ENCODE measurements at regions not wholly inside any gene's neighbourhood (a gene's known extent, or its start where the extent isn't known, plus 50 kb on each side); places are given as distances from the start of the nearest gene placed in this dataset.
"Not testable (repeated sequence)": the region's sequence is repeated elsewhere in the genome, so short reads cannot be mapped to it uniquely, and the experiment has no call there.

- no peak for DNase-seq (ENCODE audit: extremely low read depth, low read depth)
Observed at GRCh38 chr13:87444135-87444534, 227.0 kb upstream of the SLITRK5 start.

- no peak for DNase-seq (ENCODE audit: extremely low read depth, low read depth)
Observed at GRCh38 chr13:87452281-87452680, 218.9 kb upstream of the SLITRK5 start.

GRCh38 chr13:87453244-87453643, 217.9 kb upstream of the SLITRK5 start:
- no peak for DNase-seq (ENCODE audit: extremely low read depth, low read depth)

GRCh38 chr13:87459419-87459818, 211.8 kb upstream of the SLITRK5 start:
- no peak for DNase-seq (ENCODE audit: extremely low read depth, low read depth)

GRCh38 chr13:87497426-87497825, 173.7 kb upstream of the SLITRK5 start:
- no peak for DNase-seq (ENCODE audit: extremely low read depth, low read depth)

GRCh38 chr13:87498681-87499080, 172.5 kb upstream of the SLITRK5 start:
- peak; percentile 29 for DNase-seq (ENCODE audit: extremely low read depth, low read depth)

GRCh38 chr13:87524775-87525174, 146.4 kb upstream of the SLITRK5 start:
- no peak for DNase-seq (ENCODE audit: extremely low read depth, low read depth)

GRCh38 chr13:87533776-87534175, 137.4 kb upstream of the SLITRK5 start:
- DNase-seq (ENCODE audit: extremely low read depth, low read depth) = no peak

- no peak for DNase-seq (ENCODE audit: extremely low read depth, low read depth)
Observed at GRCh38 chr13:87535911-87536310, 135.3 kb upstream of the SLITRK5 start.

- no peak for DNase-seq (ENCODE audit: extremely low read depth, low read depth)
Observed at GRCh38 chr13:87536499-87536898, 134.7 kb upstream of the SLITRK5 start.

GRCh38 chr13:87536899-87537298, 134.3 kb upstream of the SLITRK5 start:
- DNase-seq (ENCODE audit: extremely low read depth, low read depth) = no peak

- DNase-seq (ENCODE audit: extremely low read depth, low read depth) = no peak
Observed at GRCh38 chr13:87537951-87538350, 133.2 kb upstream of the SLITRK5 start.

- DNase-seq (ENCODE audit: extremely low read depth, low read depth) = no peak
Observed at GRCh38 chr13:87538366-87539052, 132.7 kb upstream of the SLITRK5 start.

- no peak for DNase-seq (ENCODE audit: extremely low read depth, low read depth)
Observed at GRCh38 chr13:87553142-87553541, 118.0 kb upstream of the SLITRK5 start.

GRCh38 chr13:87554045-87554444, 117.1 kb upstream of the SLITRK5 start:
- no peak for DNase-seq (ENCODE audit: extremely low read depth, low read depth)

- no peak for DNase-seq (ENCODE audit: extremely low read depth, low read depth)
Observed at GRCh38 chr13:87557788-87558187, 113.4 kb upstream of the SLITRK5 start.

- DNase-seq (ENCODE audit: extremely low read depth, low read depth) = not testable (repeated sequence)
Observed at GRCh38 chr13:87561580-87561979, 109.6 kb upstream of the SLITRK5 start.

- DNase-seq (ENCODE audit: extremely low read depth, low read depth) = no peak
Observed at GRCh38 chr13:87570669-87571068, 100.5 kb upstream of the SLITRK5 start.

- DNase-seq (ENCODE audit: extremely low read depth, low read depth) = no peak
Observed at GRCh38 chr13:87582399-87582798, 88.8 kb upstream of the SLITRK5 start.

GRCh38 chr13:87590518-87590917, 80.7 kb upstream of the SLITRK5 start:
- no peak for DNase-seq (ENCODE audit: extremely low read depth, low read depth)

GRCh38 chr13:87604437-87604836, 66.7 kb upstream of the SLITRK5 start:
- not testable (repeated sequence) for DNase-seq (ENCODE audit: extremely low read depth, low read depth)

- no peak for DNase-seq (ENCODE audit: extremely low read depth, low read depth)
Observed at GRCh38 chr13:87607266-87607665, 63.9 kb upstream of the SLITRK5 start.

- no peak for DNase-seq (ENCODE audit: extremely low read depth, low read depth)
Observed at GRCh38 chr13:87614276-87614675, 56.9 kb upstream of the SLITRK5 start.

All from NCI-H460 (cell line).